ENCODE measurements at regions not wholly inside any gene's neighbourhood (a gene's known extent, or its start where the extent isn't known, plus 50 kb on each side); places are given as distances from the start of the nearest gene placed in this dataset.
A peak's percentile ranks its signal among the peaks of the same experiment; 100 is the strongest.

GRCh38 chr10:47055386-47056246 lies 144.4 kb downstream of the PTPN20 start:
- Histone ChIP-seq H3K9me3 (replicated peaks in 1 of 2; ENCODE audit: control insufficient read depth in 1 of 2, insufficient read depth in 1 of 2, low read length in 2 of 2) (no peaks in the 10 kb centered on the region), H3K27me3 (ENCODE audit: control insufficient read depth in 2 of 2, insufficient read depth in 2 of 2, low read length in 2 of 2) (no peaks in the 10 kb centered on the region), H3K79me2 (ENCODE audit: insufficient read depth, low read length) (no peaks in the 10 kb centered on the region), H4K20me1 (ENCODE audit: insufficient read depth, low read length) (no peaks in the 10 kb centered on the region), H3K4me2 (replicated peaks; ENCODE audit: extremely low read depth, low read length, poor library complexity, severe bottlenecking) (no peak overlapping the region), H3K4me3 (replicated peaks in 1 of 3; ENCODE audit: low read depth in 2 of 3, low read length in 3 of 3) (no peak overlapping the region), H2AFZ (ENCODE audit: insufficient read depth, low read depth, low read length, poor library complexity, severe bottlenecking) (no peak overlapping the region), H3K36me3 (replicated peaks in 1 of 2; ENCODE audit: control insufficient read depth in 1 of 2, insufficient read depth in 2 of 2, low read length in 2 of 2) (no peaks in the 10 kb centered on the region), H3K9ac (ENCODE audit: insufficient read depth, low read length, poor library complexity, severe bottlenecking) (no peak overlapping the region), H3K27ac (ENCODE audit: low read depth in 1 of 2, low read length in 2 of 2) (no peak overlapping the region), H3K4me1 (ENCODE audit: control insufficient read depth in 1 of 2, insufficient read depth in 2 of 2, low read length in 2 of 2) (no peaks in the 10 kb centered on the region)
- H3K27ac Mint-ChIP-seq, result peak overlapping the region in 1 of 7 donors; percentile 54
- intact Hi-C loops (cut with micrococcal nuclease), result no loop called here
- peaks cover 9% of the 10 kb centered on the region for H3K4me1 Mint-ChIP-seq
- no peak for TF ChIP-seq CTCF (IDR thresholded peaks at IDR 0.05)
- peaks cover 2 to 3% (median 2%) of the 10 kb centered on the region in 3 donors for H3K27me3 Mint-ChIP-seq (ENCODE audit: low read depth in 3 of 3)
- no peaks in the 10 kb centered on the region for H3K36me3 Mint-ChIP-seq
- DNase-seq, result peak in 1 of 3 donors; percentile 4
- 58% methylated on average over 9 of the region's 10 CpGs for WGBS (ENCODE audit: insufficient coverage)
- no peak overlapping the region for H3K4me3 Mint-ChIP-seq
- H3K9me3 Mint-ChIP-seq, result no peaks in the 10 kb centered on the region

- no peak overlapping the region for H3K9ac ChIP-seq (ENCODE audit: insufficient read depth, low read length, poor library complexity, severe bottlenecking)
- no peak for TF ChIP-seq CTCF (IDR thresholded peaks at IDR 0.05)
- H3K4me1 ChIP-seq (ENCODE audit: control insufficient read depth in 1 of 2, insufficient read depth in 2 of 2, low read length in 2 of 2), result no peaks in the 10 kb centered on the region
- Mint-ChIP-seq H3K9me3 (no peaks in the 10 kb centered on the region), H3K27me3 (ENCODE audit: low read depth in 3 of 3) (peaks cover 2 to 3% (median 2%) of the 10 kb centered on the region in 3 donors), H3K4me3 (no peak overlapping the region), H3K27ac (no peak overlapping the region), H3K36me3 (no peaks in the 10 kb centered on the region), H3K4me1 (peaks cover 9% of the 10 kb centered on the region)
- no CpG with 5 or more reads among the region's 1 CpG for WGBS (ENCODE audit: insufficient coverage)
- no peak overlapping the region for H2AFZ ChIP-seq (ENCODE audit: insufficient read depth, low read depth, low read length, poor library complexity, severe bottlenecking)
- no peak overlapping the region for H3K4me2 ChIP-seq (replicated peaks; ENCODE audit: extremely low read depth, low read length, poor library complexity, severe bottlenecking)
- no peaks in the 10 kb centered on the region for H3K27me3 ChIP-seq (ENCODE audit: control insufficient read depth in 2 of 2, insufficient read depth in 2 of 2, low read length in 2 of 2)
- intact Hi-C loops (cut with micrococcal nuclease), result no loop called here
- no peaks in the 10 kb centered on the region for H4K20me1 ChIP-seq (ENCODE audit: insufficient read depth, low read length)
- H3K79me2 ChIP-seq (ENCODE audit: insufficient read depth, low read length), result no peaks in the 10 kb centered on the region
- no peak overlapping the region for H3K27ac ChIP-seq (ENCODE audit: low read depth in 1 of 2, low read length in 2 of 2)
- no peaks in the 10 kb centered on the region for H3K36me3 ChIP-seq (replicated peaks in 1 of 2; ENCODE audit: control insufficient read depth in 1 of 2, insufficient read depth in 2 of 2, low read length in 2 of 2)
- no peak overlapping the region for H3K4me3 ChIP-seq (replicated peaks in 1 of 3; ENCODE audit: low read depth in 2 of 3, low read length in 3 of 3)
- H3K9me3 ChIP-seq (replicated peaks in 1 of 2; ENCODE audit: control insufficient read depth in 1 of 2, insufficient read depth in 1 of 2, low read length in 2 of 2), result no peaks in the 10 kb centered on the region
- no peak for DNase-seq
Measured at GRCh38 chr10:47056247-47056510, 145.0 kb downstream of the PTPN20 start.
